CD4-positive, alpha-beta T cell (primary cell): ENCODE measurements at regions not wholly inside any gene's neighbourhood (a gene's known extent, or its start where the extent isn't known, plus 50 kb on each side); places are given as distances from the start of the nearest gene placed in this dataset.

Experiments
- ATAC-seq: fragments of 200-7000 bp; cut with Tn5 transposase; one replicate; pipeline ENCODE4 v1.10.0; 2022; ENCODE audit warnings: mild to moderate bottlenecking; ENCODE audit not compliant: poor library complexity
- CTCF ChIA-PET: fragments of 350-600 bp; sonication (Branson Sonifier 250); formaldehyde crosslinking; loops from one replicate; lab custom pipeline; 2021; ENCODE audit warnings: antibody characterized with exemption, inconsistent platforms; lab: Charles Lee
- POLR2A ChIA-PET: fragments of 350-600 bp; sonication (Branson Sonifier 250); formaldehyde crosslinking; loops from one replicate; lab custom pipeline; 2021; ENCODE audit warnings: antibody characterized with exemption, inconsistent platforms; lab: Charles Lee
- DNase-seq, 14 experiments: peaks; one replicate each; pipeline ENCODE4 v3.0.0-alpha.2; 2013 to 2020; ENCODE audit warnings: mixed read lengths in 2 of 14
- H3K27ac ChIP-seq, 2 donors: one replicate each; pipeline versions ENCODE4 v1.5.1 to v1.7.0; 2013; ENCODE audit warnings: low read length in 2 of 2, low read depth in 1 of 2, mild to moderate bottlenecking in 1 of 2
- H3K27me3 ChIP-seq, 2 experiments: 1 replicate in 1 of 2; 2 replicates in 1 of 2; pipeline versions ENCODE4 v1.6.1 to v1.7.0; 2013; ENCODE audit warnings: low read length in 2 of 2, control low read depth in 1 of 2, mild to moderate bottlenecking in 1 of 2, moderate library complexity in 1 of 2; ENCODE audit not compliant: insufficient read depth in 2 of 2, control insufficient read depth in 1 of 2
- H3K36me3 ChIP-seq: one replicate; pipeline ENCODE4 v1.6.1; 2013; ENCODE audit warnings: low read length, control low read depth; ENCODE audit not compliant: insufficient read depth
- H3K4me1 ChIP-seq: one replicate; pipeline ENCODE4 v1.6.1; 2013; ENCODE audit warnings: low read length, control low read depth; ENCODE audit not compliant: insufficient read depth
- H3K4me3 ChIP-seq: one replicate; pipeline ENCODE4 v1.5.1; 2013; ENCODE audit warnings: mild to moderate bottlenecking, low read length, moderate library complexity
- H3K9me3 ChIP-seq, 2 experiments: 1 replicate in 1 of 2; 2 replicates in 1 of 2; pipeline versions ENCODE4 v1.6.1 to v1.7.0; 2013; ENCODE audit warnings: low read length in 2 of 2, mild to moderate bottlenecking in 2 of 2, control low read depth in 1 of 2, moderate library complexity in 1 of 2; ENCODE audit not compliant: control insufficient read depth in 1 of 2, insufficient read depth in 1 of 2
- H3K27ac Mint-ChIP-seq: one replicate; pipeline ENCODE4 v1.8.0; 2020; ENCODE audit warnings: mixed read lengths
- H3K27me3 Mint-ChIP-seq: one replicate; pipeline ENCODE4 v1.8.0; 2021; ENCODE audit warnings: mixed read lengths
- H3K36me3 Mint-ChIP-seq: one replicate; pipeline ENCODE4 v1.8.0; 2021; ENCODE audit warnings: low read depth, mixed read lengths
- H3K4me1 Mint-ChIP-seq: one replicate; pipeline ENCODE4 v1.8.0; 2021; ENCODE audit warnings: low read depth, mixed read lengths
- H3K4me3 Mint-ChIP-seq: one replicate; pipeline ENCODE4 v1.8.0; 2020; ENCODE audit warnings: mild to moderate bottlenecking, mixed read lengths
- H3K9me3 Mint-ChIP-seq: one replicate; pipeline ENCODE4 v1.8.0; 2020; ENCODE audit warnings: mixed read lengths
- intact Hi-C, 2 experiments: fragments of 100-400 bp; cut with DNase I in 1 of 2; cut with micrococcal nuclease in 1 of 2; formaldehyde crosslinking; loops; one replicate each; pipeline versions ENCODE4 v1.15.1 to v1.9.0; 2023 to 2025; cut with DNase I, micrococcal nuclease
- TF ChIP-seq, protein P1 (sequence below): fragments of 200-600 bp; IDR thresholded peaks from one replicate; pipeline ENCODE4 v1.8.0; 2022; ENCODE audit warnings: antibody characterized with exemption, mild to moderate bottlenecking

DNA sequence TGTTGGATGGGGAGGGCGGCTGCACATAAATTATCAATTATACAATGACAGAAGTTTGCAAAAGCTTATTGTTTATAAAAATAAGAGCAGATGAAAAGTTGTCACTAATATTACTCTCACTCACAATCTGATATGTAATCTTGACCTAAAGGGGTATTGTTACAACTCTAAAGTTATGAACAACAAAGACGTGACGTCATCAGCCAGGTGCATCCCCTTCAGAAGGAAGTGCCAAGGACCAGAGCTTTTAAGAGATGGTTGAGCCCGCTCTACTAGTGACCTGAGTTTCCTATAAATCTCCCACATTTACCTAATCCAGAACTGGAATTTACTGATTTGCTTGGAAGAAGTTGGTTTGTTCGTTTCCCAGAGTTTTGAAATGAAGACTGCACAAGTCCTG lies 247.7 kb upstream of the MGMT start:
- no peaks in the 10 kb centered on the region for H3K4me1 Mint-ChIP-seq
- CTCF ChIA-PET = no interaction called here
- no peak overlapping the region for H3K27ac ChIP-seq

DNA sequence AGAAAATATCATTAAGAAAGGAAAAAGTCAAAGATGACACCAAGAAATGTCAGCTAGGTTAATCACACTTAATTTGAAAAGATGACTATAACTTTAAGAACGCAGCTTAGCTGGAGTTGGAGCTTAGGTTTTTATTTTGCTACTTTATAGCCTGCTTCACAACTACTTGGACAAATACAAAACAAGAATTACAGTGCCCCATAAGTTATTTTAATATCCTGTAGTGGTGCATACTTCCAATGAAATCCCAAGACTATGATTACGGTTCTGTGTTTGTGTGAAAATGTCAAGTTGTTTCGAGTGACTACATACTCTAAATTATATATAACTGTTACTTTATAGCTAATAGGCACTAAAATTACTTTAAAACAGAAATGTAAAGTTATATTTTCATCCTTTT lies 244.6 kb upstream of the MGMT start:
- intact Hi-C loops = no loop called here
- POLR2A ChIA-PET = no interaction called here

More for the DNA sequence above, 247.7 kb upstream of the MGMT start:
- Mint-ChIP-seq H3K27me3 (no peaks in the 10 kb centered on the region), H3K36me3 (no peaks in the 10 kb centered on the region), H3K27ac (no peak overlapping the region), H3K9me3 (no peaks in the 10 kb centered on the region), H3K4me3 (no peak overlapping the region)
- Histone ChIP-seq H3K4me1 (no peaks in the 10 kb centered on the region), H3K36me3 (no peaks in the 10 kb centered on the region), H3K9me3 (peaks cover 0 to 3% of the 10 kb centered on the region in 2 experiments), H3K4me3 (no peak overlapping the region), H3K27me3 (no peaks in the 10 kb centered on the region)
- POLR2A ChIA-PET = no interaction called here
- intact Hi-C loops = no loop called here
- TF ChIP-seq, protein P1, sequence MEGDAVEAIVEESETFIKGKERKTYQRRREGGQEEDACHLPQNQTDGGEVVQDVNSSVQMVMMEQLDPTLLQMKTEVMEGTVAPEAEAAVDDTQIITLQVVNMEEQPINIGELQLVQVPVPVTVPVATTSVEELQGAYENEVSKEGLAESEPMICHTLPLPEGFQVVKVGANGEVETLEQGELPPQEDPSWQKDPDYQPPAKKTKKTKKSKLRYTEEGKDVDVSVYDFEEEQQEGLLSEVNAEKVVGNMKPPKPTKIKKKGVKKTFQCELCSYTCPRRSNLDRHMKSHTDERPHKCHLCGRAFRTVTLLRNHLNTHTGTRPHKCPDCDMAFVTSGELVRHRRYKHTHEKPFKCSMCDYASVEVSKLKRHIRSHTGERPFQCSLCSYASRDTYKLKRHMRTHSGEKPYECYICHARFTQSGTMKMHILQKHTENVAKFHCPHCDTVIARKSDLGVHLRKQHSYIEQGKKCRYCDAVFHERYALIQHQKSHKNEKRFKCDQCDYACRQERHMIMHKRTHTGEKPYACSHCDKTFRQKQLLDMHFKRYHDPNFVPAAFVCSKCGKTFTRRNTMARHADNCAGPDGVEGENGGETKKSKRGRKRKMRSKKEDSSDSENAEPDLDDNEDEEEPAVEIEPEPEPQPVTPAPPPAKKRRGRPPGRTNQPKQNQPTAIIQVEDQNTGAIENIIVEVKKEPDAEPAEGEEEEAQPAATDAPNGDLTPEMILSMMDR = no peak
- ATAC-seq (no peak), DNase-seq (no peak)

DNA sequence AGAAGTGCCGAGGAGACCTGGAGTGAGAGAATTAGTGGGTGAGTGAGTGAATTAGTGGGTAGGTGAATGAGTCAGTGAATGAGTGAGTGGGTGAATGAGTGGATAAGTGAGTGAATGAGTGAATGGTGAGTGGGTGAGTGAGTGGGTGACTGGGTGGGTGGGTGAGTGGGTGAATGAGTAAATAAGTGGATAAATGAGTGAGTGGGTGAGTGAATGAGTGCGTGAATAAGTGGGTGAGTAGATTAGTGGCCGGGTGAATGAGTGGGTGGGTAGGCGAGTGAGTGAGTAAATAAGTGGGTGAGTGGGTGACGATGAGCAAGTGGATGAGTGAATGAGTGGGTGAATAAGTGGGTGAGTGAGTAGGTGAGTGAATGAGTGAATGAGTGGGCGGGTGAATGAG lies 243.7 kb upstream of the MGMT start:
- intact Hi-C loops = no loop called here
- H3K4me1 ChIP-seq = no peaks in the 10 kb centered on the region
- Mint-ChIP-seq H3K36me3 (no peaks in the 10 kb centered on the region), H3K4me3 (no peak overlapping the region), H3K9me3 (no peaks in the 10 kb centered on the region), H3K27ac (no peak overlapping the region), H3K4me1 (no peaks in the 10 kb centered on the region), H3K27me3 (no peaks in the 10 kb centered on the region)
- H3K36me3 ChIP-seq = no peaks in the 10 kb centered on the region
- no peak overlapping the region for H3K27ac ChIP-seq
- TF ChIP-seq, protein P1 = no peak
- ATAC-seq (no peak), DNase-seq (no peak)
- H3K27me3 ChIP-seq = no peaks in the 10 kb centered on the region
- POLR2A ChIA-PET = no interaction called here
- peaks cover 0 to 16% of the 10 kb centered on the region in 2 experiments for H3K9me3 ChIP-seq
- H3K4me3 ChIP-seq = no peak overlapping the region
- CTCF ChIA-PET = no interaction called here

More for the DNA sequence above, 244.6 kb upstream of the MGMT start:
- no peak overlapping the region for H3K27ac ChIP-seq
- no peak for ATAC-seq
- Mint-ChIP-seq H3K4me1 (no peaks in the 10 kb centered on the region), H3K27me3 (no peaks in the 10 kb centered on the region), H3K4me3 (no peak overlapping the region), H3K9me3 (no peaks in the 10 kb centered on the region), H3K36me3 (no peaks in the 10 kb centered on the region), H3K27ac (no peak overlapping the region)
- no peaks in the 10 kb centered on the region for H3K4me1 ChIP-seq
- no peak for DNase-seq
- H3K27me3 ChIP-seq = no peaks in the 10 kb centered on the region
- CTCF ChIA-PET = interaction anchor here (0.6 to 1.0 kb wide), 2 partner anchors 8 to 9 kb away, joined by 3 read pairs; no protein-coding TSS in a partner anchor
- no peaks in the 10 kb centered on the region for H3K36me3 ChIP-seq
- peaks cover 0 to 13% of the 10 kb centered on the region in 2 experiments for H3K9me3 ChIP-seq
- TF ChIP-seq, protein P1 = no peak
- no peak overlapping the region for H3K4me3 ChIP-seq
